AG10803 (cell line): ENCODE measurements at regions not wholly inside any gene's neighbourhood (a gene's known extent, or its start where the extent isn't known, plus 50 kb on each side); places are given as distances from the start of the nearest gene placed in this dataset.

Experiments
- DNase-seq: peaks from one replicate; pipeline ENCODE4 v3.0.0; 2010; ENCODE audit warnings: low read depth
- H3K4me3 ChIP-seq: 2 replicates; pipeline ENCODE4 v1.5.1; 2011; ENCODE audit warnings: mild to moderate bottlenecking, low read length, control low read depth
- CTCF ChIP-seq: conservative IDR thresholded peaks from 2 replicates; pipeline ENCODE4 v1.5.1; 2011; ENCODE audit warnings: mild to moderate bottlenecking, low read length, control low read depth, inconsistent platforms

GRCh38 chr17:71349908-71350600 is 770.8 kb upstream of the SOX9 start:
- no peak overlapping the region for H3K4me3 ChIP-seq
- DNase-seq, result peak; percentile 64
- no peak for TF ChIP-seq CTCF

- TF ChIP-seq CTCF, result no peak
- H3K4me3 ChIP-seq, result no peak overlapping the region
- DNase-seq, result no peak
Measured at GRCh38 chr17:71360301-71360700, 760.5 kb upstream of the SOX9 start.

- peak; percentile 47 for DNase-seq
- no peak for TF ChIP-seq CTCF
Measured at GRCh38 chr17:71361656-71362450, 759.0 kb upstream of the SOX9 start.

GRCh38 chr17:71363661-71364060 is 757.2 kb upstream of the SOX9 start:
- no peak for TF ChIP-seq CTCF
- no peak overlapping the region for H3K4me3 ChIP-seq
- no peak for DNase-seq

More at GRCh38 chr17:71361656-71362450, 759.0 kb upstream of the SOX9 start:
- H3K4me3 ChIP-seq, result no peak overlapping the region

- no peak overlapping the region for H3K4me3 ChIP-seq
- no peak for DNase-seq
- TF ChIP-seq CTCF, result no peak
Measured at GRCh38 chr17:71371809-71372208, 749.0 kb upstream of the SOX9 start.

GRCh38 chr17:71375948-71376347 is 744.9 kb upstream of the SOX9 start:
- H3K4me3 ChIP-seq, result no peak overlapping the region
- no peak for TF ChIP-seq CTCF
- DNase-seq, result no peak

- TF ChIP-seq CTCF, result no peak
- DNase-seq, result no peak
- H3K4me3 ChIP-seq, result no peak overlapping the region
Measured at GRCh38 chr17:71376933-71377332, 743.9 kb upstream of the SOX9 start.
